ENCODE measurements at regions not wholly inside any gene's neighbourhood (a gene's known extent, or its start where the extent isn't known, plus 50 kb on each side); places are given as distances from the start of the nearest gene placed in this dataset.

DNA sequence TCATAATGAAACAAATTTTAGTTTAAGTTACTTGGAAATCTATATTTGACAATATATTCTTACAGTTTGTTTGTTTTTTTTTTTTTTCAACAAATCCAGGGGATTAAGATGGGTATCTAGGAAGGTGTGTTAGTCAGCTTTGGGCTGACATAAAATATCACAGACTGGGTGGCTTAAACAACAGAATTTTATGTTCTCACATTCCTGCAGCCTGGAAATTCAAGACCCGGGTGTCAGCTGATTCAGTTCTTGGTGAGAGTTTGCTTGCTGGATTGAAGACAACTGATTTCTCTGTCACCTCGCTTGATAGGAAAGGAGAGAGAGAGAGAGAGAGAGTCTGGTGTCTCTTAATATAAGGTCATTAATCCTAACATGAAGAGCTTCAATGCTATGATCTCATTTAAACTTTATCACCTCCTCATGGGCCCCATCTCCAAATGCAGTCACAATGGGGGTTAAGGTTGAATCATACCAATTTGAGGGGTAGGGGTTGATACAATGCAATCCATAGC lies 465.2 kb downstream of the CENPC start:
- H3K4me3 ChIP-seq (ENCODE audit: low read depth, low read length) = no peak overlapping the region
- TF ChIP-seq, protein P1, sequence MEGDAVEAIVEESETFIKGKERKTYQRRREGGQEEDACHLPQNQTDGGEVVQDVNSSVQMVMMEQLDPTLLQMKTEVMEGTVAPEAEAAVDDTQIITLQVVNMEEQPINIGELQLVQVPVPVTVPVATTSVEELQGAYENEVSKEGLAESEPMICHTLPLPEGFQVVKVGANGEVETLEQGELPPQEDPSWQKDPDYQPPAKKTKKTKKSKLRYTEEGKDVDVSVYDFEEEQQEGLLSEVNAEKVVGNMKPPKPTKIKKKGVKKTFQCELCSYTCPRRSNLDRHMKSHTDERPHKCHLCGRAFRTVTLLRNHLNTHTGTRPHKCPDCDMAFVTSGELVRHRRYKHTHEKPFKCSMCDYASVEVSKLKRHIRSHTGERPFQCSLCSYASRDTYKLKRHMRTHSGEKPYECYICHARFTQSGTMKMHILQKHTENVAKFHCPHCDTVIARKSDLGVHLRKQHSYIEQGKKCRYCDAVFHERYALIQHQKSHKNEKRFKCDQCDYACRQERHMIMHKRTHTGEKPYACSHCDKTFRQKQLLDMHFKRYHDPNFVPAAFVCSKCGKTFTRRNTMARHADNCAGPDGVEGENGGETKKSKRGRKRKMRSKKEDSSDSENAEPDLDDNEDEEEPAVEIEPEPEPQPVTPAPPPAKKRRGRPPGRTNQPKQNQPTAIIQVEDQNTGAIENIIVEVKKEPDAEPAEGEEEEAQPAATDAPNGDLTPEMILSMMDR (IDR thresholded peaks at IDR 0.05; ENCODE audit: borderline replicate concordance, insufficient read depth, low read depth, low read length) = no peak

DNA sequence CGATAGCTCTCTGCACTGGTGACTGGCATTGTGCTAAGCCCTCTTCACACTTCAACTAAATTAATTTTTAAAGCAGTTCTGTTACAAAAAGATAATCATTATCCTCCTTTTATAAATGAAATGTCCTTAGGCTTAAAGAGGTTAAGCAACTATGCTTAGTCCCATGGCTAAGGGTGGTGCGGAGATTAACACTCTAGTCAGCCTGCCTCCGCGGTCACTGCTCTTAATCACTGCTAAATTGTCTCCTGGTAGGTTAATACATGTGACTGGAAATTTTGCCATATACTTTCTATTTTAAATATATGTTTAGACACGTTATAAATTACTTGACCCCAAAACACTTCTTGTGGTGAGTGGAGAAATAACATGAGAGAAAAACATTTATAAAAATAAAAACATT lies 473.7 kb downstream of the CENPC start:
- TF ChIP-seq, protein P1 (IDR thresholded peaks at IDR 0.05; ENCODE audit: borderline replicate concordance, insufficient read depth, low read depth, low read length) = no peak
- no peak overlapping the region for H3K4me3 ChIP-seq (ENCODE audit: low read depth, low read length)

DNA sequence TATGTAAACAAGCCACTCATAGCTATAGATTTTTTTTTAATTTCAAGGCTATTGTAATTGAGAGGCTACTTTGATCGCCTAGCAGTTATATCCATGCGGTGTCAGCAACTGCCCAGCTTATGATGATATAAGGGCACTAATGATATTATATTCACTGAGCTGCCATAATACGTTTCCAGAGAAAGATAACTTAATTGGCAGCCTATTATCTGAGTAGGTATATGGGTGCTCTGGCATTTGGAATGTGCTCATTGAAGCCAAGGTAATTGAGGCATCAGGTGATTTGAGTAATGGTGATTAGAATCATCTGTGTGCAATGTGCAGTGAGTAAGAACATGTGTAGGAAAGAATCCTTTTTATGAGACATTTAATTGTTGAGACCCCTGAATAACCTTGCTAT lies 490.0 kb downstream of the CENPC start:
- TF ChIP-seq, protein P1 (IDR thresholded peaks at IDR 0.05; ENCODE audit: borderline replicate concordance, insufficient read depth, low read depth, low read length) = no peak

DNA sequence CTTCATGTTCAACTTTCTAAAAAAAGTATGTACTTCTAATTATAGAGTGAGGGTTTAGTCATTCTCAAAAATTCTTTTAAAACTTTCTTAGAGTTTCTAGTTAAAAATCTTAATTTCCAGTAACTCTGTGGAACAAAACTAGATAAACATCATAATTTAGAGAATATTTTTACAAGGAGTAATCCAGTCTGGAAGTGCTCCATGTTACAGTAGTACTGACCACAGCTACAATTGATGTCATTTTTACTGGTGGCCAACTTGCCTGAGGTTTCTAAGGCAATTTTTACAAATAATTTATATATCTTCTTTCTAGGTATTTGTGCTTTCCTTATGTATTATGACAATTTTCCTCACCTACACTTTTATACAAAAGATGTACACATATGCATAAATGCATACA lies 490.4 kb downstream of the CENPC start:
- TF ChIP-seq, protein P1 (IDR thresholded peaks at IDR 0.05; ENCODE audit: borderline replicate concordance, insufficient read depth, low read depth, low read length) = no peak
- H3K4me3 ChIP-seq (ENCODE audit: low read depth, low read length) = no peak overlapping the region

More for the DNA sequence above, 490.0 kb downstream of the CENPC start:
- H3K4me3 ChIP-seq (ENCODE audit: low read depth, low read length) = no peak overlapping the region

DNA sequence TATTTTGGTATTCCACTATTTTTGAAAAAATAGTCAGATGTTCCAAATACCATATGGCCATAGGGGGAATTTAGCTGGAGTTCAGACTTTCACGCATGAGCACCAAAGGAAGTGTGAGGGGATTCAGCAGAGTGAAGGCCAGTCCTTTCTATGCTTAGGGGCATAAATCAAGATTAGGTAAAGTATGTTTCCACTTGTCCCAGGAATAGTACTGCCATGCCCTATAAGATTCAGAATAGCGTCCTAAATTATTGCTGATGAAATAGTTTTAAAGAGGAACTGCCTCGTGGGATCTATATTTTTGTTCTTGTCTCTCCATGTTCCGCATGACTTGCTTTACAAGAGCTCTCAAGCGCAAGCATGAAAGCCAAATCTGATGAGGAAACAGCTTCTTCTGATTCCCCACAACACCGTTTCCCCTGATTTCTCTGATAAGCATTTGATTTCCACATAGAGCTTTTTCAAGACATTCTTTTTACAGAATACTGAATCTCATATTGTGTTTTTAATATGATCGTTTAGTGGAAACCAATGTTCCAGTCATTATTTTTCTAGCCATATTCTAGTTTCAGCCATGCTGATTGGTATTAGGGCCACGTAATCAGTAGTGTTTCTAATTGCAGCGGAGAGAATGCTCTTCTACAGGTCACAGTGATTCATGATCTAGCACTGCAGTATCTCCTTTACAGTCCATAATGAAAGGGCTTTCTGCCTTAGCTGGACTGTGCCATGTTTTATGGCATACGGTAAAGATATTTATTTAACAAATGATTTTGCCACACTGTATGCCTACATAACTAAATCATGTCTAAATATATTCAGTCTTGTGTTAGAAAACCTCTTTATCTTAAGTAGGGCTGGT lies 492.3 kb downstream of the CENPC start:
- no peak overlapping the region for H3K4me3 ChIP-seq (ENCODE audit: low read depth, low read length)
- TF ChIP-seq, protein P1 (IDR thresholded peaks at IDR 0.05; ENCODE audit: borderline replicate concordance, insufficient read depth, low read depth, low read length) = no peak

DNA sequence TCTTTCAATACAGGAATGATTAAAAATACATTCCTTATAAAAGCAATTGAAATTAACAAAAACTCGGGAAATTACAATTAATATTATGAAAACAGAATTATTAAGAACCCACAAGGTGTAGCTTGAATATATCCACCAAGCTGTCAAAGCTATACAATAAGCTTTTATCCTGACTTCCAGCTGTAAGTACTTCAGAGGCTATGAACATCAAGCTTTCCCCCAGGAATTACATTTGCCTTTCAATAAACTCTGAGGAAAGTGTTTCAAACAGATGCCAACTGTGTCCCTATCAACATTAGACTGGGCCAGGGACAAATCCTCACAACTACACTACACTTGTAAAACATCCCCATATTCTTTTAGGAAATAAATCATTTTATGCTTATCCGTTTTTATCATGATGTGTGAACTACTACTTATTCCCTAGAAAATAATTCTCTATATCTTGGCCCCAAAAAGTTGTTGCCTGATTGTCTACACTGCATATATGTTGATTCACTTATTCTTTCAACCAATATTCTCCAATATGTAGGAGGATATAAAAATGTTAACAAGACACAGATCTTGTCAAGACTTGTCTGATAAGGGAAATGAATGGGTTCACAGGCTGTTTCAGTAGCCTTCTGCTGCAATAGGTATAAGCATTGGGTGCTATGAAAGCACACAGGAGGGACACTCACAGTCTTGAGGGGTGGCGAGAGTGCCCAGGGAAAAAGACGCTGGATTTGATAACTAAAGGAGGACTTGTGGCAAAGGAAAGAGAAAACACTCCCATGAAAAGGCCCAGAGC lies 494.1 kb downstream of the CENPC start:
- H3K4me3 ChIP-seq (ENCODE audit: low read depth, low read length) = no peak overlapping the region
- TF ChIP-seq, protein P1 (IDR thresholded peaks at IDR 0.05; ENCODE audit: borderline replicate concordance, insufficient read depth, low read depth, low read length) = no peak
